HG03159 (cell line): ENCODE measurements at regions not wholly inside any gene's neighbourhood (a gene's known extent, or its start where the extent isn't known, plus 50 kb on each side); places are given as distances from the start of the nearest gene placed in this dataset.

Experiments used
- ATAC-seq: cut with Tn5 transposase; IDR thresholded peaks from one replicate; pipeline ENCODE4 v1.9.1; 2021; ENCODE audit warnings: mild to moderate bottlenecking, moderate library complexity; ENCODE audit not compliant: unreplicated experiment

GRCh38 chr18:78768656-78769501 is 210.7 kb upstream of the SALL3 start:
- ATAC-seq: no peak

GRCh38 chr18:78769502-78770105 is 210.0 kb upstream of the SALL3 start:
- ATAC-seq: no peak

- no peak for ATAC-seq
Measured at GRCh38 chr18:78770139-78770822, 209.3 kb upstream of the SALL3 start.

- no peak for ATAC-seq
Measured at GRCh38 chr18:78770823-78771139, 208.8 kb upstream of the SALL3 start.

GRCh38 chr18:78771496-78772359 is 207.9 kb upstream of the SALL3 start:
- no peak for ATAC-seq

GRCh38 chr18:78772360-78773302 is 207.0 kb upstream of the SALL3 start:
- no peak for ATAC-seq

GRCh38 chr18:78773303-78773755 is 206.3 kb upstream of the SALL3 start:
- no peak for ATAC-seq

- no peak for ATAC-seq
Measured at GRCh38 chr18:78773819-78774218, 205.8 kb upstream of the SALL3 start.

GRCh38 chr18:78774741-78775141 is 204.9 kb upstream of the SALL3 start:
- no peak for ATAC-seq

- ATAC-seq: no peak
Measured at GRCh38 chr18:78776151-78776550, 203.5 kb upstream of the SALL3 start.

GRCh38 chr18:78776706-78777285 is 202.8 kb upstream of the SALL3 start:
- ATAC-seq: no peak

- ATAC-seq: no peak
Measured at GRCh38 chr18:78777992-78778391, 201.6 kb upstream of the SALL3 start.

GRCh38 chr18:78778651-78779050 is 201.0 kb upstream of the SALL3 start:
- ATAC-seq: no peak

GRCh38 chr18:78779996-78780718 is 199.5 kb upstream of the SALL3 start:
- ATAC-seq: no peak

GRCh38 chr18:78780719-78781600 is 198.7 kb upstream of the SALL3 start:
- no peak for ATAC-seq

GRCh38 chr18:78781601-78781960 is 198.0 kb upstream of the SALL3 start:
- no peak for ATAC-seq

GRCh38 chr18:78782951-78783563 is 196.6 kb upstream of the SALL3 start:
- no peak for ATAC-seq

- no peak for ATAC-seq
Measured at GRCh38 chr18:78783564-78783960, 196.1 kb upstream of the SALL3 start.
